DND-41 (cell line): ENCODE measurements at regions not wholly inside any gene's neighbourhood (a gene's known extent, or its start where the extent isn't known, plus 50 kb on each side); places are given as distances from the start of the nearest gene placed in this dataset.

Experiments
- ATAC-seq: fragments of 200-7000 bp; cut with Tn5 transposase; 3 replicates; pipeline ENCODE4 v1.9.1; 2021; ENCODE audit warnings: low read depth; ENCODE audit not compliant: insufficient read depth
- DNase-seq: peaks from one replicate; pipeline ENCODE4 v3.0.0-alpha.2; 2020
- H2AFZ ChIP-seq: 2 replicates; pipeline ENCODE4 v1.6.0; 2012; ENCODE audit warnings: low read depth, low read length
- H3K27ac ChIP-seq: 2 replicates; pipeline ENCODE4 v1.5.1; 2012; ENCODE audit warnings: low read length, inconsistent platforms
- H3K27me3 ChIP-seq: fragments of 200-600 bp; sonication (generic); 2 replicates; pipeline ENCODE4 v1.6.0; 2012; ENCODE audit warnings: low read length, mild to moderate bottlenecking, inconsistent platforms; ENCODE audit not compliant: insufficient read depth, poor library complexity
- H3K36me3 ChIP-seq: 2 replicates; pipeline ENCODE4 v1.5.1; 2012; ENCODE audit warnings: low read length, inconsistent platforms; ENCODE audit not compliant: insufficient read depth
- H3K4me1 ChIP-seq: 2 replicates; pipeline ENCODE4 v1.5.1; 2012; ENCODE audit warnings: mild to moderate bottlenecking, low read length; ENCODE audit not compliant: insufficient read depth
- H3K4me2 ChIP-seq: 2 replicates; pipeline ENCODE4 v1.6.0; 2012; ENCODE audit warnings: mild to moderate bottlenecking, moderate library complexity, low read length, inconsistent platforms; ENCODE audit not compliant: insufficient read depth
- H3K4me3 ChIP-seq, 2 experiments: fragments of 200-600 bp in 1 of 2; shearing (Covaris generic) in 1 of 2; 2 replicates each; pipeline ENCODE4 v1.5.1; 2012 to 2016; ENCODE audit warnings: inconsistent platforms in 2 of 2, low read length in 2 of 2, mild to moderate bottlenecking in 2 of 2, low read depth in 1 of 2, moderate library complexity in 1 of 2
- H3K79me2 ChIP-seq: 2 replicates; pipeline ENCODE4 v1.6.0; 2012; ENCODE audit warnings: low read length, inconsistent platforms; ENCODE audit not compliant: insufficient read depth
- H3K9ac ChIP-seq: 2 replicates; pipeline ENCODE4 v1.6.0; 2012; ENCODE audit warnings: low read depth, mild to moderate bottlenecking, inconsistent platforms, low read length, moderate library complexity
- H3K9me3 ChIP-seq: 2 replicates; pipeline ENCODE4 v1.5.1; 2012; ENCODE audit warnings: low read length, moderate library complexity, mild to moderate bottlenecking, inconsistent platforms; ENCODE audit not compliant: insufficient read depth, severe bottlenecking
- H4K20me1 ChIP-seq: 2 replicates; pipeline ENCODE4 v1.6.0; 2012; ENCODE audit warnings: low read length; ENCODE audit not compliant: insufficient read depth
- EZH2 ChIP-seq: IDR thresholded peaks from 3 replicates; pipeline ENCODE4 v1.6.1; 2012; ENCODE audit warnings: borderline replicate concordance, low read depth, mild to moderate bottlenecking, moderate library complexity, low read length, inconsistent platforms; ENCODE audit not compliant: severe bottlenecking
- TF ChIP-seq, protein P1 (sequence below): IDR thresholded peaks from 2 replicates; pipeline ENCODE4 v1.5.1; 2012; ENCODE audit warnings: borderline replicate concordance, low read length, moderate library complexity, mild to moderate bottlenecking; ENCODE audit not compliant: poor library complexity, severe bottlenecking; ENCODE audit errors: extremely low read depth

- Histone ChIP-seq H3K9ac (no peak overlapping the region), H3K4me1 (no peaks in the 10 kb centered on the region), H3K4me3 (no peak overlapping the region), H3K27me3 (no peaks in the 10 kb centered on the region), H3K4me2 (no peak overlapping the region), H2AFZ (no peak overlapping the region), H4K20me1 (no peaks in the 10 kb centered on the region), H3K27ac (no peak overlapping the region), H3K9me3 (no peaks in the 10 kb centered on the region), H3K79me2 (no peaks in the 10 kb centered on the region), H3K36me3 (no peaks in the 10 kb centered on the region)
- DNase-seq = no peak
- TF ChIP-seq EZH2 = no peak
- ATAC-seq = no peak
These were observed 72.2 kb upstream of the L3MBTL4 start for GRCh38 chr18:6486764-6487426.

DNA sequence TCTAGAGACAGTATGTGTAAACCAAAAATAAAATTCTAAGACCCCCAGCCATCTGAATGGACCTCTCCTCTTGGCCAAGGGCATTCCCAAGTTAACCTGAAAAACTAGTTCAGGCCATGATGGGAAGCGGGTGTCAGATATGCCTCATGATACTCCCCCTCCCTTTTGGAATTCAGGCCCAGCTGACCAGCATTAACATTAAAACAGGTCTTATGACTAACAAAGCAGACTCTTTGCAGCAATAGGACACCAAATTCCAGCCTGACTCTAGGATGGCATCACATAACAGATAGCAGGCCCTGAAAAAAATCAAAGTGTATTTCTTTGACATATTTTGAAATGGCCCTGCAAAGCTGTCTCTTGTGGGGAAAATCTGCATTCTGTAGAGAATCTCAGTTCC is 73.3 kb upstream of the L3MBTL4 start:
- no peaks in the 10 kb centered on the region for H3K27me3 ChIP-seq
- DNase-seq (no peak), ATAC-seq (no peak)
- H3K4me3 ChIP-seq = no peak overlapping the region
- H4K20me1 ChIP-seq = no peaks in the 10 kb centered on the region
- H3K4me1 ChIP-seq = no peaks in the 10 kb centered on the region
- no peak overlapping the region for H3K27ac ChIP-seq
- no peak overlapping the region for H3K4me2 ChIP-seq
- H3K36me3 ChIP-seq = no peaks in the 10 kb centered on the region
- TF ChIP-seq, protein P1, sequence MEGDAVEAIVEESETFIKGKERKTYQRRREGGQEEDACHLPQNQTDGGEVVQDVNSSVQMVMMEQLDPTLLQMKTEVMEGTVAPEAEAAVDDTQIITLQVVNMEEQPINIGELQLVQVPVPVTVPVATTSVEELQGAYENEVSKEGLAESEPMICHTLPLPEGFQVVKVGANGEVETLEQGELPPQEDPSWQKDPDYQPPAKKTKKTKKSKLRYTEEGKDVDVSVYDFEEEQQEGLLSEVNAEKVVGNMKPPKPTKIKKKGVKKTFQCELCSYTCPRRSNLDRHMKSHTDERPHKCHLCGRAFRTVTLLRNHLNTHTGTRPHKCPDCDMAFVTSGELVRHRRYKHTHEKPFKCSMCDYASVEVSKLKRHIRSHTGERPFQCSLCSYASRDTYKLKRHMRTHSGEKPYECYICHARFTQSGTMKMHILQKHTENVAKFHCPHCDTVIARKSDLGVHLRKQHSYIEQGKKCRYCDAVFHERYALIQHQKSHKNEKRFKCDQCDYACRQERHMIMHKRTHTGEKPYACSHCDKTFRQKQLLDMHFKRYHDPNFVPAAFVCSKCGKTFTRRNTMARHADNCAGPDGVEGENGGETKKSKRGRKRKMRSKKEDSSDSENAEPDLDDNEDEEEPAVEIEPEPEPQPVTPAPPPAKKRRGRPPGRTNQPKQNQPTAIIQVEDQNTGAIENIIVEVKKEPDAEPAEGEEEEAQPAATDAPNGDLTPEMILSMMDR = no peak
- TF ChIP-seq EZH2 = no peak
- no peaks in the 10 kb centered on the region for H3K9me3 ChIP-seq
- no peaks in the 10 kb centered on the region for H3K79me2 ChIP-seq
- H3K9ac ChIP-seq = no peak overlapping the region
- H2AFZ ChIP-seq = no peak overlapping the region

DNA sequence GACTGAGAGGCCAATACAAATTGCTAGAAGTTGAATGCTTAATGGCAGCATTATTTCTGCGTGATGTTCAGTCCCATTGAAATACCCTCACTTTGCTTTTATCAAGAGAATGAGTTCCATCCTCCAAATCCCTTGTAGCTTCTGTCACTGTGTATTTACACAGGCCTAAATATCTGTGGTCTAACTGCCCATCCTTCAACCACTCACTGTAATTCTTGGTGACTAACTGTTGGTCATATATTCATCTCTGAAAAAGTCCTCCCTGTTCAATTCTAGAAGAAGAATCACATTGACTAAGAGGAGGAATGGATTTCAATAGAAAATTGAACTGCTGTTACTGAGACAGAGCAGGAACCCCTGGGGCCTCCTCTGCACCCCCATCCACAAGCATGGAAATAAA is 74.2 kb upstream of the L3MBTL4 start:
- TF ChIP-seq, protein P1 = no peak
- no peak for TF ChIP-seq EZH2
- Histone ChIP-seq H2AFZ (no peak overlapping the region), H3K9me3 (no peaks in the 10 kb centered on the region), H3K79me2 (no peaks in the 10 kb centered on the region), H3K4me1 (no peaks in the 10 kb centered on the region), H3K36me3 (no peaks in the 10 kb centered on the region), H4K20me1 (no peaks in the 10 kb centered on the region), H3K27me3 (no peaks in the 10 kb centered on the region), H3K4me3 (no peak overlapping the region), H3K9ac (no peak overlapping the region), H3K4me2 (no peak overlapping the region), H3K27ac (no peak overlapping the region)
- ATAC-seq (no peak), DNase-seq (no peak)

- no peak for ATAC-seq
- no peaks in the 10 kb centered on the region for H3K27me3 ChIP-seq
These were observed 75.3 kb upstream of the L3MBTL4 start for GRCh38 chr18:6489977-6490376.

More at GRCh38 chr18:6489977-6490376, 75.3 kb upstream of the L3MBTL4 start:
- Histone ChIP-seq H3K4me2 (no peak overlapping the region), H3K4me1 (no peaks in the 10 kb centered on the region), H3K79me2 (no peaks in the 10 kb centered on the region), H2AFZ (no peak overlapping the region), H3K27ac (no peak overlapping the region), H3K9me3 (no peaks in the 10 kb centered on the region), H3K36me3 (no peaks in the 10 kb centered on the region), H3K4me3 (no peak overlapping the region), H3K9ac (no peak overlapping the region), H4K20me1 (no peaks in the 10 kb centered on the region)
- TF ChIP-seq EZH2 = no peak
- TF ChIP-seq, protein P1 = no peak
- DNase-seq = no peak
